ENCODE measurements at regions not wholly inside any gene's neighbourhood (a gene's known extent, or its start where the extent isn't known, plus 50 kb on each side); places are given as distances from the start of the nearest gene placed in this dataset.

DNA sequence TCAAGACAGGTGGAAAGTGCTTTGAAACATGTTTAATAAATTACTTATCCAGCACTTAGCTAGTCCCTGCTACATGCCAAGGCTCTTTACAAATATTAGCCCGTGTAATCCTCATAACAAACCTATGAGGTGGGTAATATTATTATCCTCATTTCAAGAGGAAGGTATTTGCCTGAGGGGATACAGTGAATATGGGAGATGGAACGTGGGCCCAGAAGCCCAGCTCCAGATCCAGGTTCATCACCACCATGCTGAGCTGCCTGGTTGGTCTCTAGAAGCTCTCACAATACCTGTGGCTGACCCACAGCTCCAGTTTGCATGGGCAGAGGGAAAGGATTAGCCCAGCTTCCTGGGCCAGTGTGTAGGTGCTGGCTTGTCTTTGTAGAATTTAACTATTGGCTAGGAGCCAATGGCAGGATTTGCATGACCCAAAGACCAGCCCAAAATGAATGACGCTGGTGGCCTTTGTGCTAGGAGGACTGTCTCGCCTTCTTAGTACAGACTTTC, 61.6 kb upstream of the ATP8B1 start:
- no peak overlapping the region for H3K27ac ChIP-seq
- TF ChIP-seq ZFX (IDR thresholded peaks at IDR 0.05), result no peak
- TF ChIP-seq, protein P1, sequence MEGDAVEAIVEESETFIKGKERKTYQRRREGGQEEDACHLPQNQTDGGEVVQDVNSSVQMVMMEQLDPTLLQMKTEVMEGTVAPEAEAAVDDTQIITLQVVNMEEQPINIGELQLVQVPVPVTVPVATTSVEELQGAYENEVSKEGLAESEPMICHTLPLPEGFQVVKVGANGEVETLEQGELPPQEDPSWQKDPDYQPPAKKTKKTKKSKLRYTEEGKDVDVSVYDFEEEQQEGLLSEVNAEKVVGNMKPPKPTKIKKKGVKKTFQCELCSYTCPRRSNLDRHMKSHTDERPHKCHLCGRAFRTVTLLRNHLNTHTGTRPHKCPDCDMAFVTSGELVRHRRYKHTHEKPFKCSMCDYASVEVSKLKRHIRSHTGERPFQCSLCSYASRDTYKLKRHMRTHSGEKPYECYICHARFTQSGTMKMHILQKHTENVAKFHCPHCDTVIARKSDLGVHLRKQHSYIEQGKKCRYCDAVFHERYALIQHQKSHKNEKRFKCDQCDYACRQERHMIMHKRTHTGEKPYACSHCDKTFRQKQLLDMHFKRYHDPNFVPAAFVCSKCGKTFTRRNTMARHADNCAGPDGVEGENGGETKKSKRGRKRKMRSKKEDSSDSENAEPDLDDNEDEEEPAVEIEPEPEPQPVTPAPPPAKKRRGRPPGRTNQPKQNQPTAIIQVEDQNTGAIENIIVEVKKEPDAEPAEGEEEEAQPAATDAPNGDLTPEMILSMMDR (conservative IDR thresholded peaks at IDR 0.05), result no peak

DNA sequence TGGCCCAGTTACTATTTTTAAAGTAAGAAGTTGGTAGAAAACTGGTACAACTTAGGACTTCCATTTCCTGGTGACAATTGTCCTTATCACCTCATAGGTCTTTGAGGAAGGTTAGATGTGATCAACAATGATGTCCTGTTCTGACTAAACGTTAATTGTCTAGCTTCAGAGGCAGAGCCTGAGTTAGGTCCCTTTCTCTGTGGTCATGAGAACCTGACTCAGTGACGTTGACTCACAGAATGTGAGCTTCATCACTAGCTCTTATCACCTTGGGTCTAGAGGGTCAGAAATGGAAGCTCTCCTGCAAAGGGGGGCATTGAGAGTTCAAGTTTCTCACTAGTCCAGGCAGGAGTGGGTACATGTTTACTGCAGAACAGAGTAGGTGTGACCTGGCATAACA, 60.6 kb upstream of the ATP8B1 start:
- no peak for TF ChIP-seq ZFX (IDR thresholded peaks at IDR 0.05)
- TF ChIP-seq, protein P1 (conservative IDR thresholded peaks at IDR 0.05), result no peak
- no peak overlapping the region for H3K27ac ChIP-seq

DNA sequence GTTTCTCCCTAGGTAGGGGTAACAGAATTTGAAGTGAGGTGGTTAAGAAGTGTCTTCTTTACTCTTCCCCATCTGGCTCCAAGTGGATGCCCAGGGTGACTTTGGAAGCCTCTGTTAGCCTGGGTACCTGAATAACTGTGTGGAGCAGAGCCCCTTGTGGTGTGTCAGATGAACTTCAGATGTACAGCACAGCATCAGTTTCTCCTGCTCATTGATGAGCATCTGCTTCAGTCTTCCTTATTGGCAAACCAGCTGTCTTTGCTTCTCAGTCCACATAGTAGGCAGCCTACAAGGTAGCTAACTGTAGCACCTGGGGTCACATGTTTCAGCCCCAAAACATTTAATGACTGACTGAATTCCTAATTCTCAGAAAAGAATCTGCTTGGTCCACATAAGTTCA, 56.2 kb upstream of the ATP8B1 start:
- TF ChIP-seq ZFX (IDR thresholded peaks at IDR 0.05), result no peak
- TF ChIP-seq, protein P1 (conservative IDR thresholded peaks at IDR 0.05), result peak; percentile 61

DNA sequence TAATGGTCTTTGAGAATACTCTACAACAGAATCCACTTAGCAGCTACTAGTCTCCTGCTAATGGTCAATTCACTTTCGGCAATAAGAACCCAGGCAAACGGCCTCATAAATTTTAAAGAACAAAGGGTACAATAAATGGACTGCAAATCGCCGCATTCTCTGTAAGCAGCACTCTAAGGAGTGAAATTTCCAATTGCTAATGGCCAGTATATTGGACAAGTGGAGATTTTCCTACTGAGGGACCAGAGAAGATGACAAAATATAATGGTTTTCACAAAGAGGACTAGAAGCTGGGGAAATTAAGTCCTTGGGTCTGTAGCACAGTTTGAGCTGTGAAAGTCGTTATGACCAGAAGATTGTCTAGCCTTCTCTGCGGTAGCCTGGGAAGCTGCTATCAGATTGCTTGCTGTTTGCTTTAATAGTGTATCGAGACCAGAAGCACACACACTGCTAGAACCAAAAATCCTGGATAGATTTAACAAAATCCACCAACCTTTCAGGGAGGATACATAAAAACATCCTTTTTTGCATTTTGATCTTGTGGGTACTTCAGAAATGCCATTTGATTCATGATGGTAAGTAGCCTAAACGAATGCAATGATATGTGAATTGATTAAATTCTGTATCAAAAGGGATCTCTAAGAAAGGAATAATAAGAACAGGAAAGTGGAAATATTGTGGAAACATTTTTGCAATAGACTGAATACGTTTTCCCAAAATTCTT, 53.6 kb upstream of the ATP8B1 start:
- TF ChIP-seq ZFX (IDR thresholded peaks at IDR 0.05), result no peak
- TF ChIP-seq, protein P1 (conservative IDR thresholded peaks at IDR 0.05), result no peak
- no peak overlapping the region for H3K27ac ChIP-seq

More for the DNA sequence above, 56.2 kb upstream of the ATP8B1 start:
- no peak overlapping the region for H3K27ac ChIP-seq

DNA sequence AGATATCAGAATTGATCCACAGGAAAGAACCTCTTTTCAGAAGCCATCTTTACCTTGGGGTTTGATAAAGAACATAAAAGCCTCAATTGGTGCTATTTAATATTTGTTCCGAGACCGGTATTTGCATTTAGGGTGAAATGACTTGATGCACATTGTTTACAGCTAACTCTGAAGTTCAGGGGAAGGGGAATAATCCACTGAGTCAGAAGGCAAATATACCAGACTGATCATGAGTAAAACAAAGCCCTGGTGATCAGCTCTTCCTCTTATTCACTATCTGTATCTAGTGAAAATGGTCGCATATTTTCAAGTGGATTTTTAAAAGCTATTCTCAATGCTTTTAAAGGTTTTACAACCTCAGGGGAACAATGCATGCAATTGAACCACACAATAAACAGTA, 53.0 kb upstream of the ATP8B1 start:
- no peak overlapping the region for H3K27ac ChIP-seq
- no peak for TF ChIP-seq ZFX (IDR thresholded peaks at IDR 0.05)
- TF ChIP-seq, protein P1 (conservative IDR thresholded peaks at IDR 0.05), result no peak

DNA sequence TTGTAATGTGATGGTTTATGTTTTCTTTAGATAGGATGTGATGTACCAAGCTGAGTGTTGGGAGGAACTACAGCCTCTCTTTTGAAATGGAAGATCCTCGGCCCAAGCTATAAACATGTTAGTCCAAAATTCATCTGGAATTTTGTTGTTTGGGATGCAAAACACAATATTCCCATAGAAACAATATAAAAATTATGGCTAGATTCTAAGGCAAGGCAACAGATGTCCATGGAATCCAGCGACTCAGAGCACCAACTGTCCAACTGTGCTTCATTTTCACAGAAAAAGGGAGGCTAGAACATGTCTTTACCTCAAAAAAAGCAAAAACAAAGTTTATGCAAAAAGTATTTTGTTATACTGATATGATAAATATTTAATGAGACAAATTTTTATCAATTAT, 52.4 kb upstream of the ATP8B1 start:
- TF ChIP-seq, protein P1 (conservative IDR thresholded peaks at IDR 0.05), result no peak
- no peak for TF ChIP-seq ZFX (IDR thresholded peaks at IDR 0.05)

DNA sequence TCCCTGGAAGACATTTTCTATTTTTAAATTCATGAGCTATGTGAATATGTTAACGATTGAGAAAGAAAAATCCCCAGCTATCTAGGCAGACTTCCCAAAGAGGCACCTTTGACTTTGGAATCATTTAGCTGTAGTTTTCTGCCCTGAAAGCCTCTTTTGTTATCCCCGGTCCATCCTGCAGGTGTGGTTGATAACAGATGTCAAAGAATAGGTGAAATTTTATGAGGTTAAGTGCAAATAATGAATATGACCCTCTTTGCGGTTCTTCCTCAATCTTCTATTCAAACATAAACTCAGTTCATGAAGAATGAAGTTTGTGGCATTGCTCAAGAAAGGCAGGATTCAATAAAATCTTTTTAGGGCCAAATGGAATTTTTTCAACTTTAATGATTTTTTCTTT, 51.6 kb upstream of the ATP8B1 start:
- TF ChIP-seq ZFX (IDR thresholded peaks at IDR 0.05), result no peak
- TF ChIP-seq, protein P1 (conservative IDR thresholded peaks at IDR 0.05), result no peak
- H3K27ac ChIP-seq, result no peak overlapping the region

More for the DNA sequence above, 52.4 kb upstream of the ATP8B1 start:
- no peak overlapping the region for H3K27ac ChIP-seq

Data from C4-2B (cell line).